Chondrocyte (in vitro differentiated cells): ENCODE measurements at regions not wholly inside any gene's neighbourhood (a gene's known extent, or its start where the extent isn't known, plus 50 kb on each side); places are given as distances from the start of the nearest gene placed in this dataset.

Experiments
- DNase-seq: peaks from one replicate; pipeline ENCODE4 v3.0.0; 2021; ENCODE audit warnings: mixed read lengths, low spot score
- H3K27ac Mint-ChIP-seq: one replicate; pipeline ENCODE4 v1.8.0; 2021; ENCODE audit warnings: mild to moderate bottlenecking, moderate library complexity, mixed read lengths; ENCODE audit not compliant: unreplicated experiment
- H3K27me3 Mint-ChIP-seq: 2 replicates; pipeline ENCODE4 v1.8.0; 2021; ENCODE audit warnings: low read depth, mixed read lengths
- H3K36me3 Mint-ChIP-seq: 2 replicates; pipeline ENCODE4 v1.8.0; 2021; ENCODE audit warnings: low read depth, mixed read lengths
- H3K4me1 Mint-ChIP-seq: 2 replicates; pipeline ENCODE4 v1.8.0; 2021; ENCODE audit warnings: low read depth, mild to moderate bottlenecking, mixed read lengths
- H3K4me3 Mint-ChIP-seq: one replicate; pipeline ENCODE4 v1.8.0; 2021; ENCODE audit warnings: mild to moderate bottlenecking, moderate library complexity, mixed read lengths; ENCODE audit not compliant: unreplicated experiment
- H3K9me3 Mint-ChIP-seq: 2 replicates; pipeline ENCODE4 v1.8.0; 2021; ENCODE audit warnings: low read depth, mixed read lengths
- TF ChIP-seq, protein P1 (sequence below): fragments of 200-600 bp; sonication (generic); IDR thresholded peaks from 2 replicates; pipeline ENCODE4 v1.5.0; 2021; ENCODE audit warnings: antibody characterized with exemption, mild to moderate bottlenecking, moderate library complexity

DNA sequence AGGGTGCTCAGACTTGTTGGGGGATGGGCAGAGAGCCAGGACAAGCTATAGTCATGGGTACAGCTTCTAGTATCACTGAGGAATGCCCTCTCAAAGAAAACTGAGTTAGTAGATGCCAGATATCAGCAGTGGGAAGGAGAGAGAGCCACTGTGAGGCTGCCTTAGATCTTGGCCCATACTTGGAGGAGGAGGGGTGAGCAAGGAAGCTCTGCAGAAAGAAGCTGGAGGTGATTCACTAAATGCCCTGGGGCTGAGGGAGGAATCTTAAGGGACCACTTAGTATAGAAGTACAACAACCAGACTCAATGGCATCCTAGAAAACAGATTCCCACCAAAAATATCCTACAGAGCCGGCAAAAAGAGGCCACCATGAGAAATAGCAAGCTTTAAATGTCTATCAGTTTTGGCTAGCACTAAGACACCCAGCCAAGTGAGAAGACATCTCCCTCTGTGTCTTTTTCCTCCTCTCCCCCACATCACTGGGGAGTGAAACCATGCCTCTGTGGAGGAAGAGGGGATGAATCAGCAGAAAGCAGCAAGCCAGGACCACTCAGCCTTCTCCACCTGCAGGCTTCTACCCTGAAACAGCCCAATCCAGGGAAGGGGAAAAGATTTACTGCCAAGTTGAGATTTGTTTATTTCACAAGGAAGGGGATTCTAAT, 282.5 kb upstream of the STT3B start:
- peaks cover 4% of the 10 kb centered on the region for H3K9me3 Mint-ChIP-seq
- no peak for DNase-seq
- no peaks in the 10 kb centered on the region for H3K36me3 Mint-ChIP-seq
- no peaks in the 10 kb centered on the region for H3K27me3 Mint-ChIP-seq
- H3K4me1 Mint-ChIP-seq = no peaks in the 10 kb centered on the region
- H3K27ac Mint-ChIP-seq = no peak overlapping the region
- TF ChIP-seq, protein P1, sequence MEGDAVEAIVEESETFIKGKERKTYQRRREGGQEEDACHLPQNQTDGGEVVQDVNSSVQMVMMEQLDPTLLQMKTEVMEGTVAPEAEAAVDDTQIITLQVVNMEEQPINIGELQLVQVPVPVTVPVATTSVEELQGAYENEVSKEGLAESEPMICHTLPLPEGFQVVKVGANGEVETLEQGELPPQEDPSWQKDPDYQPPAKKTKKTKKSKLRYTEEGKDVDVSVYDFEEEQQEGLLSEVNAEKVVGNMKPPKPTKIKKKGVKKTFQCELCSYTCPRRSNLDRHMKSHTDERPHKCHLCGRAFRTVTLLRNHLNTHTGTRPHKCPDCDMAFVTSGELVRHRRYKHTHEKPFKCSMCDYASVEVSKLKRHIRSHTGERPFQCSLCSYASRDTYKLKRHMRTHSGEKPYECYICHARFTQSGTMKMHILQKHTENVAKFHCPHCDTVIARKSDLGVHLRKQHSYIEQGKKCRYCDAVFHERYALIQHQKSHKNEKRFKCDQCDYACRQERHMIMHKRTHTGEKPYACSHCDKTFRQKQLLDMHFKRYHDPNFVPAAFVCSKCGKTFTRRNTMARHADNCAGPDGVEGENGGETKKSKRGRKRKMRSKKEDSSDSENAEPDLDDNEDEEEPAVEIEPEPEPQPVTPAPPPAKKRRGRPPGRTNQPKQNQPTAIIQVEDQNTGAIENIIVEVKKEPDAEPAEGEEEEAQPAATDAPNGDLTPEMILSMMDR = no peak
- no peak overlapping the region for H3K4me3 Mint-ChIP-seq

DNA sequence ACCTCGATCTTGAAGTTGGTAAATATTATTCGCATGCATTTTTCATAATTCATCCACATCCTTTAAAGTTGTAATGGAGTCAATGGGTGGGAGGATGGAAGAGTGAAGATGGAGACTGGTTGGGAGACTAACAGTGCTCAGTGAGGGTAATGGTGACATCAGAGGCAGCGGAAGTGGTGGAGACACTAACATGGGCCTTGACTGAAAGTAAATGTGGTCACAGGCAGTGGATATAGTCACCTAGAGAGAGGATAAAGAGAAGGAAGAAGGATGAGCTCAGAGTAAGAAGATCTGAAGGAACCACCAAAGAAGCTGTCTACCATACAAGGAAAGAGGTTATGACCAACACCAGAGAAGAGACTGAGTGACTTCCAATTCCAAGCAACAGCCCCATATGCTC, 281.6 kb upstream of the STT3B start:
- H3K9me3 Mint-ChIP-seq = peaks cover 4% of the 10 kb centered on the region
- H3K4me1 Mint-ChIP-seq = no peaks in the 10 kb centered on the region
- DNase-seq = no peak
- TF ChIP-seq, protein P1 = no peak
- no peaks in the 10 kb centered on the region for H3K27me3 Mint-ChIP-seq
- no peak overlapping the region for H3K4me3 Mint-ChIP-seq
- H3K36me3 Mint-ChIP-seq = peaks cover under 1% of the 10 kb centered on the region
- H3K27ac Mint-ChIP-seq = no peak overlapping the region

DNA sequence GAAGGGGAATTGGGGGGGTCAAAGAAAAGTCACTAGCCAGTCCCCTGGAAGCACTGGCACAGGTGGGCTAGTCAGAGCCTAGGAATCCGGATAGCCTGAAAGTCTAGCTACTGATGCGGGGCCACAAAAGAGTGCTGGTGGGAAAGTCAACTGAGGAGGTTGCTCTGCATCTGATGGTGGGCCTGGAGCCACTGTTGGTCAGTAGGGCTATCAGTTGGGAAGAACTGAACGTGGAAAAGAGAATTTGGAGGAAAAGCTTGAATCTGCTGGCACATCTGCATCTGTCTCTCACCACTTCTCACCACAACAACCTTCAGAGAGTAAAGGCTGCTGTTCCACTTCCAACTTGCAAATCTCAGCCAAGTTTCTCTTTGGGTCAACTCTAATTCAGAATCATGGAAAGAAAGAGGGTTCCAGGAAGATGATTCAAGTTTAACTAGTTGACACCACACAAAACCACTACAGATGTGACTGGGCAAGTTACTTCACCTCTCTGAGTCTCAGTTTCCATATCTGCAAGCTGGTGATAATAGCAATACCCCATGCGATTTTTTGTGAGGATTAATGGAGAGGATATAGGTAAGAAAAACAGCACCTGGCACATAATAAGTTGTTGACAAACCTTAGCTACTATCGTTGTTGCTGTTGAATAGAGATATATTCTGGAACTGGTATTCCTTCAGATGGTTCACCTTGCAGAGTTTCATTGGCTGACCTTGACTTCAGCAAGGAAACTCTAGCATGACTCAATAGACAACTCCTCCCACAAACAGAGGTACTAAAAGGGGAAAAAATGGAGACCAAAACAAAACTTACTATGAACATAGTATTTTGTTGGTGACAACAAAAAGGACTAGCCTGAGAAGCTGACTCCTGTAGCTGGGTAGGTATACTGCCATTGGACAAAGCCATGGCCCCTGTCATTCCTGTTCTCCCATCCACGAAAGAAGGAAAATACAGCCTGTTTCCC, 280.2 kb upstream of the STT3B start:
- no peaks in the 10 kb centered on the region for H3K27me3 Mint-ChIP-seq
- H3K4me1 Mint-ChIP-seq = no peaks in the 10 kb centered on the region
- TF ChIP-seq, protein P1 = no peak
- DNase-seq = no peak
- no peak overlapping the region for H3K4me3 Mint-ChIP-seq
- H3K9me3 Mint-ChIP-seq = peaks cover 4% of the 10 kb centered on the region
- H3K27ac Mint-ChIP-seq = no peak overlapping the region
- peaks cover 2% of the 10 kb centered on the region for H3K36me3 Mint-ChIP-seq

DNA sequence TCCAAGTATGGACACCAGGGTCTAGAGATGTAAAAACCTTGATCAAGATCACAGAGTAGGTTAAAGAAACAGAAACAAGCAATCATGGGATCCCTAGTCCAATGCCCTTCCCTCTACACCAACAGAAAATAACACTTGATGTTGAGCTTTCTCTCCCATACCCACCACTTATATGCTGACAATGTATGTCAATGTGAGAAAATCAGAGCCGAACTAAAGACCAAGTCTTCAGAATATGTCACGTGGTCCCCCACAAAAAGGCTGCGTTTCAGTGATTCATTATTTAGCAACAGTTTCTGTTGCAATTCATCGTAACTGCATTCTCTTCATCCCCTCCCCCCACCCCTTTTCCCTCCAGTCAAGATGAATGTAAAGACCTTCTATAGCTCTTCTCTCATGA, 278.9 kb upstream of the STT3B start:
- no peak for DNase-seq
- Mint-ChIP-seq H3K4me3 (no peak overlapping the region), H3K27me3 (no peaks in the 10 kb centered on the region), H3K9me3 (peaks cover 4% of the 10 kb centered on the region), H3K27ac (no peak overlapping the region), H3K4me1 (no peaks in the 10 kb centered on the region), H3K36me3 (peaks cover 2% of the 10 kb centered on the region)
- TF ChIP-seq, protein P1 = no peak

DNA sequence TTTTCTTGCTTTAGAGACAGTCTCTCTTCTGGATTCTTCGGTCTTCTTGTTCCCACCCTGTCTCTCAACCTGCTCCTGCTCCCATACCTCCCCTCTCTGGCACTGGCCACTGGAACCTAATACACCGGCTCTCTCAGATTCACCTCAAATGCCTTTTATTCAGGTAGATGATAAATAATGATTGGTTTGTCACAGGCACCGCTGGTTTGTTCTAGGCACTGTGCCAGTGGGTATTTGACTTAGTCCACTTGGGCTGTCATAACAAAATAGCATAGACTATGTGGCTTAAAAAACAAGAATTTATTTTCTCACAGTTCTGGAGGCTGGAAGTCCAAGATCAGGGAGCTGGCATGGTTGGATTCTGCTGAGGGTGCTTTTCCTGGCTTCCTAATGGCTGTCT, 278.2 kb upstream of the STT3B start:
- Mint-ChIP-seq H3K27me3 (no peaks in the 10 kb centered on the region), H3K4me1 (no peaks in the 10 kb centered on the region), H3K9me3 (peaks cover 7% of the 10 kb centered on the region), H3K36me3 (peaks cover 2% of the 10 kb centered on the region), H3K27ac (no peak overlapping the region), H3K4me3 (no peak overlapping the region)
- no peak for DNase-seq
- TF ChIP-seq, protein P1 = no peak
